GM18511 (cell line): ENCODE measurements at regions not wholly inside any gene's neighbourhood (a gene's known extent, or its start where the extent isn't known, plus 50 kb on each side); places are given as distances from the start of the nearest gene placed in this dataset.
"Not testable (repeated sequence)": the region's sequence is repeated elsewhere in the genome, so short reads cannot be mapped to it uniquely, and the experiment has no call there.

Experiments
- ATAC-seq: cut with Tn5 transposase; IDR thresholded peaks from one replicate; pipeline ENCODE4 v1.9.1; 2021; ENCODE audit warnings: mild to moderate bottlenecking, moderate library complexity; ENCODE audit not compliant: unreplicated experiment

GRCh38 chr4:1531683-1532548 is 125.7 kb upstream of the NKX1-1 start:
- ATAC-seq, result no peak

GRCh38 chr4:1530356-1530755 is 124.1 kb upstream of the NKX1-1 start:
- no peak for ATAC-seq

- ATAC-seq, result no peak
Observed at GRCh38 chr4:1524761-1525160, 118.5 kb upstream of the NKX1-1 start.

- ATAC-seq, result no peak
Observed at GRCh38 chr4:1523907-1524636, 117.8 kb upstream of the NKX1-1 start.

- ATAC-seq, result no peak
Observed at GRCh38 chr4:1523506-1523905, 117.3 kb upstream of the NKX1-1 start.

GRCh38 chr4:1523033-1523432 is 116.8 kb upstream of the NKX1-1 start:
- ATAC-seq, result no peak

- ATAC-seq, result no peak
Observed at GRCh38 chr4:1522606-1523005, 116.4 kb upstream of the NKX1-1 start.

GRCh38 chr4:1521821-1522361 is 115.6 kb upstream of the NKX1-1 start:
- no peak for ATAC-seq

- not testable (repeated sequence) for ATAC-seq
Observed at GRCh38 chr4:1520795-1521576, 114.7 kb upstream of the NKX1-1 start.

- no peak for ATAC-seq
Observed at GRCh38 chr4:1519787-1520661, 113.8 kb upstream of the NKX1-1 start.

GRCh38 chr4:1518997-1519700 is 112.9 kb upstream of the NKX1-1 start:
- ATAC-seq, result no peak

- ATAC-seq, result no peak
Observed at GRCh38 chr4:1517592-1518411, 111.6 kb upstream of the NKX1-1 start.

GRCh38 chr4:1516881-1517480 is 110.7 kb upstream of the NKX1-1 start:
- ATAC-seq, result no peak

GRCh38 chr4:1516261-1516660 is 110.0 kb upstream of the NKX1-1 start:
- ATAC-seq, result no peak

- no peak for ATAC-seq
Observed at GRCh38 chr4:1515763-1516162, 109.5 kb upstream of the NKX1-1 start.

GRCh38 chr4:1515156-1515555 is 108.9 kb upstream of the NKX1-1 start:
- no peak for ATAC-seq

GRCh38 chr4:1514612-1515011 is 108.4 kb upstream of the NKX1-1 start:
- no peak for ATAC-seq

- no peak for ATAC-seq
Observed at GRCh38 chr4:1513936-1514483, 107.8 kb upstream of the NKX1-1 start.
